Panc1 (cell line): ENCODE measurements at regions not wholly inside any gene's neighbourhood (a gene's known extent, or its start where the extent isn't known, plus 50 kb on each side); places are given as distances from the start of the nearest gene placed in this dataset.
"Not testable (repeated sequence)": the region's sequence is repeated elsewhere in the genome, so short reads cannot be mapped to it uniquely, and the experiment has no call there.

Experiments
- ATAC-seq: fragments of 200-7000 bp; cut with Tn5 transposase; 2 replicates; pipeline ENCODE4 v1.9.1; 2020; ENCODE audit warnings: mild to moderate bottlenecking, moderate library complexity
- BruUV-seq: library from RNA; stranded (reverse); fragments of 400-500 nt; replicated peaks from 2 replicates; lab custom pipeline; 2021; lab: Mats Ljungman, UMichigan
- CTCF ChIA-PET: fragments of 300-600 bp; sonication (Branson Sonifier 250); formaldehyde crosslinking; loops from one replicate; lab custom pipeline; 2022; ENCODE audit warnings: antibody characterized with exemption; lab: Charles Lee
- POLR2A ChIA-PET: fragments of 300-600 bp; sonication (Branson Sonifier 250); formaldehyde crosslinking; loops from one replicate; lab custom pipeline; 2022; ENCODE audit warnings: antibody characterized with exemption; lab: Charles Lee
- DNase-seq: peaks from one replicate; pipeline ENCODE4 v3.0.0-alpha.2; 2010; ENCODE audit warnings: low read depth, low spot score
- H3K27ac ChIP-seq: 2 replicates; pipeline ENCODE4 v1.5.1; 2011; ENCODE audit warnings: mild to moderate bottlenecking, low read length, inconsistent platforms
- H3K27me3 ChIP-seq: fragments of 200-500 bp; sonication (Bioruptor generic); 2 replicates; pipeline ENCODE4 v1.6.0; 2014; ENCODE audit warnings: low read length, inconsistent platforms; ENCODE audit not compliant: control insufficient read depth, insufficient read depth
- H3K36me3 ChIP-seq: fragments of 200-500 bp; sonication (Bioruptor generic); 2 replicates; pipeline ENCODE4 v1.5.1; 2014; ENCODE audit warnings: inconsistent platforms, mild to moderate bottlenecking, low read length, moderate library complexity; ENCODE audit not compliant: control insufficient read depth, insufficient read depth
- H3K4me1 ChIP-seq: 2 replicates; pipeline ENCODE4 v1.5.1; 2011; ENCODE audit warnings: inconsistent platforms, mild to moderate bottlenecking, low read length, moderate library complexity; ENCODE audit not compliant: control insufficient read depth, insufficient read depth
- H3K4me3 ChIP-seq, 2 experiments: 2 replicates each; pipeline ENCODE4 v1.5.1; 2011 to 2012; ENCODE audit warnings: low read depth in 2 of 2, low read length in 2 of 2, mild to moderate bottlenecking in 2 of 2, inconsistent platforms in 1 of 2, moderate library complexity in 1 of 2
- H3K9me3 ChIP-seq: fragments of 200-500 bp; sonication (Bioruptor generic); 2 replicates; pipeline ENCODE4 v1.5.1; 2014; ENCODE audit warnings: low read depth, mild to moderate bottlenecking, inconsistent platforms, low read length, moderate library complexity; ENCODE audit not compliant: control insufficient read depth, insufficient read depth
- REST ChIP-seq, 2 experiments: IDR thresholded peaks; 2 replicates each; pipeline ENCODE4 v1.6.1; 2011 to 2012; ENCODE audit warnings: low read depth in 2 of 2, control low read depth in 1 of 2, low read length in 1 of 2, mild to moderate bottlenecking in 1 of 2, moderate library complexity in 1 of 2; ENCODE audit not compliant: insufficient read depth in 1 of 2
- SIN3A ChIP-seq: IDR thresholded peaks from 2 replicates; pipeline ENCODE4 v1.6.1; 2012; ENCODE audit warnings: low read depth, mild to moderate bottlenecking, low read length, moderate library complexity, borderline replicate concordance; ENCODE audit not compliant: insufficient read depth
- TCF7L2 ChIP-seq: IDR thresholded peaks from 2 replicates; pipeline ENCODE4 v1.6.1; 2011; ENCODE audit warnings: mild to moderate bottlenecking, low read depth, low read length, inconsistent platforms
- in situ Hi-C: cut with HindIII; loops from 2 replicates; pipeline ENCODE4 v1.10.0; 2016; ENCODE audit warnings: low sequenced_read_pairs, low pct_unique_long_range_greater_than_20kb
- intact Hi-C: fragments of 100-400 bp; cut with micrococcal nuclease; formaldehyde crosslinking; loops from one replicate; pipeline ENCODE4 v1.10.0; 2022; ENCODE audit not compliant: unreplicated experiment
- TF ChIP-seq, protein P1 (sequence below): fragments of 450-650 bp; IDR thresholded peaks from 2 replicates; pipeline ENCODE4 v1.5.1; 2017; ENCODE audit warnings: mild to moderate bottlenecking

DNA sequence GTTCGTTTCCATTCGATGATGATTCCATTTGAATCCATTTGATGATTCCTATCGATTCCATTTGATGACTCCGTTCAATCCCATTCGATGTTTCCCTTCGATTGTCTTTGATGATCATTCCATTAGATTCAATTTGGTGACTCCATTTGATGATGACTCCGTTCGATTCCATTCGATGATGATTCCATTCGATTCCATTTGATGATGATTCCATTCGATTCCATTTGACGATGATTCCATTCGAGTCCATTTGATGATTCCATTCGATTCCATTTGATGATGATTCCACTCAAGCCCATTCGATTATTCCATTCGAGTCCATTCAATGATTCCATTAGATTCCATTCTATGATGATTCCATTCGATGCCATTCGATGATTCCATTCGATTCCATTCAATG, 2730.6 kb downstream of the RPIA start:
- CTCF ChIA-PET, H3K9me3 ChIP-seq, H3K36me3 ChIP-seq, H3K4me3 ChIP-seq, H3K27me3 ChIP-seq, H3K27ac ChIP-seq, BruUV-seq, in situ Hi-C loops, intact Hi-C loops, POLR2A ChIA-PET, ATAC-seq, H3K4me1 ChIP-seq, DNase-seq: not testable (repeated sequence)

DNA sequence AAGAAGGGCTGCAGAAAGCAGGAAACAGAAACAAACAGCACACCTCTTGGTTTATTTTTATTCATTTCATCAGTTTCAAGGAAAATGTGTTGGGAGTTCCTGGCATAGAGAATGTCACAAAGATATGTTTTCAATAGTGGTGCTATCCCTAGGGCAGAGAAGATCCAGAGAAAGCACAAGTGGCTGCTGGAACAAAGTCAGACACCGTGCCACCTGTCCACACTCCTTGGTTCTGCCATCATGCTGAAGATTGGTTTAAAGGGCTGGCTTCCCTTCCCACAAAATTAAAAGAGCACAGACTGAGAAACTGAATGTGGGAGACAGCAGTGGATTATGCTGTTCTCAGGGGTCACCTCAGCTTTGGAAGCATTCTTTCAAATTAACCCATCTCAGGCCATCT, 2735.7 kb downstream of the RPIA start:
- H3K36me3 ChIP-seq, POLR2A ChIA-PET, in situ Hi-C loops, H3K4me1 ChIP-seq, ATAC-seq, DNase-seq, intact Hi-C loops, H3K27me3 ChIP-seq, H3K4me3 ChIP-seq, H3K9me3 ChIP-seq, CTCF ChIA-PET, H3K27ac ChIP-seq, BruUV-seq: not testable (repeated sequence)

- H3K4me1 ChIP-seq, in situ Hi-C loops, intact Hi-C loops, H3K9me3 ChIP-seq, DNase-seq, H3K27me3 ChIP-seq, ATAC-seq, POLR2A ChIA-PET, CTCF ChIA-PET, H3K27ac ChIP-seq, BruUV-seq, H3K36me3 ChIP-seq: not testable (repeated sequence)
- H3K4me3 ChIP-seq: peak overlapping the region; percentile 24 to 39
These were observed 2750.4 kb downstream of the RPIA start for GRCh38 chr2:91441932-91442245.

GRCh38 chr2:91442246-91442905, 2750.9 kb downstream of the RPIA start:
- no peaks in the 10 kb centered on the region for H3K9me3 ChIP-seq
- H3K27me3 ChIP-seq: no peaks in the 10 kb centered on the region; the same call in 1 of the 2 replicates
- no peaks in the 10 kb centered on the region for H3K36me3 ChIP-seq
- no peak overlapping the region for H3K27ac ChIP-seq
- in situ Hi-C loops: no loop called here
- no peak for ATAC-seq
- peak overlapping the region; percentile 24 to 39 for H3K4me3 ChIP-seq
- H3K4me1 ChIP-seq: no peaks in the 10 kb centered on the region
- DNase-seq: no peak
- POLR2A ChIA-PET: no interaction called here
- BruUV-seq: no TSS peak
- intact Hi-C loops: no loop called here
- TF ChIP-seq TCF7L2 (no peak), REST (IDR thresholded peaks at IDR 0.05; ENCODE audit: insufficient read depth in 1 of 2, low read depth in 2 of 2, low read length in 1 of 2) (no peak), SIN3A (no peak)
- TF ChIP-seq, protein P1, sequence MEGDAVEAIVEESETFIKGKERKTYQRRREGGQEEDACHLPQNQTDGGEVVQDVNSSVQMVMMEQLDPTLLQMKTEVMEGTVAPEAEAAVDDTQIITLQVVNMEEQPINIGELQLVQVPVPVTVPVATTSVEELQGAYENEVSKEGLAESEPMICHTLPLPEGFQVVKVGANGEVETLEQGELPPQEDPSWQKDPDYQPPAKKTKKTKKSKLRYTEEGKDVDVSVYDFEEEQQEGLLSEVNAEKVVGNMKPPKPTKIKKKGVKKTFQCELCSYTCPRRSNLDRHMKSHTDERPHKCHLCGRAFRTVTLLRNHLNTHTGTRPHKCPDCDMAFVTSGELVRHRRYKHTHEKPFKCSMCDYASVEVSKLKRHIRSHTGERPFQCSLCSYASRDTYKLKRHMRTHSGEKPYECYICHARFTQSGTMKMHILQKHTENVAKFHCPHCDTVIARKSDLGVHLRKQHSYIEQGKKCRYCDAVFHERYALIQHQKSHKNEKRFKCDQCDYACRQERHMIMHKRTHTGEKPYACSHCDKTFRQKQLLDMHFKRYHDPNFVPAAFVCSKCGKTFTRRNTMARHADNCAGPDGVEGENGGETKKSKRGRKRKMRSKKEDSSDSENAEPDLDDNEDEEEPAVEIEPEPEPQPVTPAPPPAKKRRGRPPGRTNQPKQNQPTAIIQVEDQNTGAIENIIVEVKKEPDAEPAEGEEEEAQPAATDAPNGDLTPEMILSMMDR: no peak
- CTCF ChIA-PET: no interaction called here

DNA sequence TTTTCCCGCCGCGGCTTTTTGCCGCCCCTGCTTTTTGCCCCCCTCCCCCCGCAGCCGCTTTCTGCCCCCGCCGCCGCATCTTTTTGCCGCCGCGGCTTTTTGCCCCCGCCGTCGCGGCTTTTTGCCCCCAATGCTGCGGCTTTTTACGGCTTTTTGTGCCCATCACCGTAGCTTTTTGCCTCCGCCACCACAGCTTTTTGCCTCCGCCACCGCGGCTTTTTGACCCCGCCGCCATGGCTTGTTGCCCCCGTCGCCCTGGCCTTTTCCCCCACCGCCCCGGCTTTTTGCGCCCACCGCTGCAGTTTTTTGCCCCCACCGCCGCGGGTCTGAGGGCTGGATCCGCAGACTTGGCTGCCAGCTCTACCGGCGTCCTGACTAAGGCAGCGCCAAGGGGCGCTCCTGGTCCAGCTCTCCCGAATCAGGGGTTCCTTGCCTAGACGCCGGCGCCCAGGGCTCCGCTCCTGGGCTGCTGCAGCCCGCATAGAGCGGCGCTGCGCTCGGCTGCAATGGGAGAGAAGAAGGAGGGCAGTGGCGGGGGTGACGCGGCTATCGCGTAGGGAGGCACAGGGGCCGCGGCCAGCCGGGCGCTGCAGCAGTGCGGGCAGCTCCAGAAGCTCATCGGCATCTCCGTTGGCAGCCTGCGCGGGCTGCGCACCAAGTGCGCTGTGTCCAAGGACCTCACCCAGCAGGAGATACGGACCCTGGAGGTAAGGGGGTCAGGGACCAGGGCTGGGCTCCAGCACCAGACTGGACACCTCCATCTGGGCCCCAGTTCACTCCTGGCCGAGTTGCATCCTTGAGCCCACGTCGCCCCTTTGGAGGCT, 2751.6 kb downstream of the RPIA start:
- H3K36me3 ChIP-seq, DNase-seq, H3K27me3 ChIP-seq, ATAC-seq, in situ Hi-C loops, POLR2A ChIA-PET, H3K4me1 ChIP-seq, intact Hi-C loops, CTCF ChIA-PET, H3K27ac ChIP-seq, H3K9me3 ChIP-seq, BruUV-seq: not testable (repeated sequence)
- peak overlapping the region in 1 of 2 experiments; percentile 24; a peak in 2 of 4 replicates for H3K4me3 ChIP-seq
